ENCODE measurements at regions not wholly inside any gene's neighbourhood (a gene's known extent, or its start where the extent isn't known, plus 50 kb on each side); places are given as distances from the start of the nearest gene placed in this dataset.
"Not testable (repeated sequence)": the region's sequence is repeated elsewhere in the genome, so short reads cannot be mapped to it uniquely, and the experiment has no call there.

GRCh38 chr16:5214466-5214865 is 116.9 kb upstream of the EEF2KMT start:
- no peak for DNase-seq

GRCh38 chr16:5212501-5212900 is 114.9 kb upstream of the EEF2KMT start:
- DNase-seq, result not testable (repeated sequence)

GRCh38 chr16:5207862-5208498 is 110.4 kb upstream of the EEF2KMT start:
- not testable (repeated sequence) for DNase-seq

GRCh38 chr16:5207001-5207523 is 109.5 kb upstream of the EEF2KMT start:
- DNase-seq, result no peak

GRCh38 chr16:5206331-5206990 is 108.9 kb upstream of the EEF2KMT start:
- no peak for DNase-seq

- DNase-seq, result no peak
Measured at GRCh38 chr16:5205361-5206040, 107.9 kb upstream of the EEF2KMT start.

GRCh38 chr16:5203675-5204074 is 106.1 kb upstream of the EEF2KMT start:
- not testable (repeated sequence) for DNase-seq

GRCh38 chr16:5200123-5200522 is 102.5 kb upstream of the EEF2KMT start:
- no peak for DNase-seq

GRCh38 chr16:5196204-5196603 is 98.6 kb upstream of the EEF2KMT start:
- no peak for DNase-seq

GRCh38 chr16:5193861-5194260 is 96.3 kb upstream of the EEF2KMT start:
- DNase-seq, result no peak

GRCh38 chr16:5188989-5189352 is 91.4 kb upstream of the EEF2KMT start:
- DNase-seq, result no peak

GRCh38 chr16:5188318-5188988 is 90.9 kb upstream of the EEF2KMT start:
- DNase-seq, result no peak

GRCh38 chr16:5187402-5187952 is 89.9 kb upstream of the EEF2KMT start:
- no peak for DNase-seq

- no peak for DNase-seq
Measured at GRCh38 chr16:5186381-5186903, 88.8 kb upstream of the EEF2KMT start.

GRCh38 chr16:5176505-5176904 is 78.9 kb upstream of the EEF2KMT start:
- no peak for DNase-seq

GRCh38 chr16:5175266-5175665 is 77.7 kb upstream of the EEF2KMT start:
- DNase-seq, result no peak

GRCh38 chr16:5166486-5166885 is 68.9 kb upstream of the EEF2KMT start:
- no peak for DNase-seq

- DNase-seq, result not testable (repeated sequence)
Measured at GRCh38 chr16:5165429-5165828, 67.8 kb upstream of the EEF2KMT start.

GRCh38 chr16:5162801-5163200 is 65.2 kb upstream of the EEF2KMT start:
- DNase-seq, result not testable (repeated sequence)

- not testable (repeated sequence) for DNase-seq
Measured at GRCh38 chr16:5161888-5162287, 64.3 kb upstream of the EEF2KMT start.

- DNase-seq, result not testable (repeated sequence)
Measured at GRCh38 chr16:5160010-5160409, 62.4 kb upstream of the EEF2KMT start.

GRCh38 chr16:5159537-5159936 is 61.9 kb upstream of the EEF2KMT start:
- DNase-seq, result not testable (repeated sequence)

- no peak for DNase-seq
Measured at GRCh38 chr16:5158494-5158893, 60.9 kb upstream of the EEF2KMT start.

All from NCI-H748 treated with DMSO at 0.1 percent for 48 hours (cell line).